IPS-NIHi11 (cell line): ENCODE measurements at regions not wholly inside any gene's neighbourhood (a gene's known extent, or its start where the extent isn't known, plus 50 kb on each side); places are given as distances from the start of the nearest gene placed in this dataset.
"Not testable (repeated sequence)": the region's sequence is repeated elsewhere in the genome, so short reads cannot be mapped to it uniquely, and the experiment has no call there.

Experiments used
- DNase-seq: peaks from one replicate; pipeline ENCODE4 v3.0.0; 2012; ENCODE audit warnings: mixed read lengths, low spot score

GRCh38 chr7:153942036-153942435 lies 110.2 kb upstream of the DPP6 start:
- DNase-seq = no peak

- no peak for DNase-seq
Measured at GRCh38 chr7:153943457-153943856, 108.7 kb upstream of the DPP6 start.

DNA sequence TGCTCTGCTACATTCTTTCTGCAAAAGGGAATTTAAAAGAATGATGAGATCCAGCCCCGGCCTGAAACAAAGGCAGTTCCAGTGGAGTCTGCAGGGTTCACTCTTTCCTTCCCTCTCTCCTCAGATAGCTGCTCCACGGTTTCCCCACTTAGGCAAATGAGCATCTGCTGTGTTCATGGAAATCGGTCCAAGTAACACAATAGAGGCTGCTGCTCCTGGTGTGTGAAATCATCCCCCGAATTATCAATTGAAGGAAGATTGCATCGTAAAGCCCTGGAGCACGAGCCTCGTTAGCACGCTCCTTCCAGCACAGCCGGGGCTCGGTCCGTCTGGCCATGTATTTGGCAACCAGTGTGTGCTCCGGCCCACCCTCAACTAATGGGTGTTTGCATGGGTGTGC lies 108.3 kb upstream of the DPP6 start:
- DNase-seq = no peak

GRCh38 chr7:153948060-153948459 lies 104.1 kb upstream of the DPP6 start:
- DNase-seq = no peak

- no peak for DNase-seq
Measured at GRCh38 chr7:153951316-153951715, 100.9 kb upstream of the DPP6 start.

GRCh38 chr7:153954477-153954876 lies 97.7 kb upstream of the DPP6 start:
- no peak for DNase-seq

- DNase-seq = not testable (repeated sequence)
Measured at GRCh38 chr7:153957677-153958076, 94.5 kb upstream of the DPP6 start.

DNA sequence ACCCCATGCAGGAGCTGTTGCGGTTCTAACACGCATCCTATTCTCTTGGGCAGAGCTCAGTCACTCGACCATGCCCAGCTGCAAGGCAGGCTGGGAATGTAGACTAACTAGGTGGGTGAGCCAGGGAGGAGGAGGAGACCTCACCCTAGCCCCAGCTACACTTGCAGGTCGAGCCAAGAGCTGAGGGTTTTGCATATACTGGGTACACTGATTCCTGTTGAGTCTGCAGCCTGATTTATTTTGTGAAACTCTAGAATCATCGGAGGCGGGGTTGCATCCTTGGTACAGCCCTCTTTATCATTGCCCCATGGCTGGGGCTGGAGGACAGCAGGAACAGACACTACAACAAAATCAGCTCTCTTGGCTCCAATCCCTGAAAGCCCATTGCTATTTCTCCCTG lies 93.8 kb upstream of the DPP6 start:
- DNase-seq = not testable (repeated sequence)

GRCh38 chr7:153958789-153959188 lies 93.4 kb upstream of the DPP6 start:
- not testable (repeated sequence) for DNase-seq

GRCh38 chr7:153964481-153965112 lies 87.6 kb upstream of the DPP6 start:
- not testable (repeated sequence) for DNase-seq

DNA sequence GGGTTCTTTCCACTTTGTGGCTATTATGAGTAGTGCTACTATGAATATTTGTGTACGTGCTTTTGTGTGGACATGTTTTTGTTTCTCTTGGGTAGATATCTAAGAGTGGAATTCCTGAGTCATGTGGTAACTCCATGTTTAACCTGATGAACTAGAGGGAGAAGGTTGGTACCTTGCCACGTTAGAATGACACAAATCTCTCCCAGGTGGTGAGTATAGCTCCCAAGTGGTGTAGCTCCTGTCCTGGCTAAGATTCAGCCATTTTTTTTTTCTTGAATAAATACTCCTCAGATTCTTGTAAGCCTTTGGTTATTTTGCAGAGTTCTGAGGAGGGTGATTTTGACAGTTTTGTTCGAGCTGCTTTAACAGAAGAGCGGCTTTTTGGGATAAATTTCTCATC lies 83.2 kb upstream of the DPP6 start:
- not testable (repeated sequence) for DNase-seq

DNA sequence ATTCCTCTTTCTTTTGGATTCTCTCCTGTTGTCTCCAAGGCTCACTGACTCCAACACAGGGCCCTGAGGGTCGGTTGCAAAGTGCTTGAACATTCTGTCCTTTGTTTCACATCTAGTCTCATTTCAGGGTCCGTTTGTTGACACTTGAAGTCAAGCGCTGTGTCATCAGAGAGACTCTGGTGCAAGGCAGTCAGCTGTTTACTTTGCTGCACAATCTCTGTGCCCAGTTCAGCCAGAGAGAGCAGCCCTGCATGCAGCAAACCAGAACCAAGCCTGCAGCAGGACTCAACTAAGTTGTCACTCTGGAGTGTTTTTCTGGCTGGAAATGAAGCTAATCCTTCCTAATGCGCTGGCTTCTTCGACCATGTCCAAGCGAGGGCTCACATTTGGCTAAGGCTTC lies 77.6 kb upstream of the DPP6 start:
- DNase-seq = not testable (repeated sequence)

DNA sequence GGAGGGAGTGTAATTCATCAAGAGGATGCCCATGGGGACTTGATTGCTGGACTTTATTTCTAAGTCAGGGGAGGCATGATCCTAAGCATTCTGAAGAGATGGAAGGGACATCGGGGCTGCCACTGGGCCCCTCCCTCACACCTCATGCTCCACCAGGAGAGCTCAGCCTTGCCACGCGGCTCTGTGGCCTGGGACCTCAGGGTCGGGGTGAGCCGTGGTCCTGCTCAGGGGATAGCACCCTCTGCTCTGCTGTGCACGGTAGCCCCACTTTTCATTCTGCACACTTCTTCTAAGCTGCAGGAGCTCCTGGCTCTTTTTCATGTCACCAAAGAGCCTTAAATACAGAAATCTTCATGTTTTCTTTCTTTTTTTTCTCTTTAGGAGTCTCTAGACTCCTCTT lies 75.5 kb upstream of the DPP6 start:
- DNase-seq = not testable (repeated sequence)

GRCh38 chr7:153983186-153983585 lies 69.0 kb upstream of the DPP6 start:
- DNase-seq = not testable (repeated sequence)

DNA sequence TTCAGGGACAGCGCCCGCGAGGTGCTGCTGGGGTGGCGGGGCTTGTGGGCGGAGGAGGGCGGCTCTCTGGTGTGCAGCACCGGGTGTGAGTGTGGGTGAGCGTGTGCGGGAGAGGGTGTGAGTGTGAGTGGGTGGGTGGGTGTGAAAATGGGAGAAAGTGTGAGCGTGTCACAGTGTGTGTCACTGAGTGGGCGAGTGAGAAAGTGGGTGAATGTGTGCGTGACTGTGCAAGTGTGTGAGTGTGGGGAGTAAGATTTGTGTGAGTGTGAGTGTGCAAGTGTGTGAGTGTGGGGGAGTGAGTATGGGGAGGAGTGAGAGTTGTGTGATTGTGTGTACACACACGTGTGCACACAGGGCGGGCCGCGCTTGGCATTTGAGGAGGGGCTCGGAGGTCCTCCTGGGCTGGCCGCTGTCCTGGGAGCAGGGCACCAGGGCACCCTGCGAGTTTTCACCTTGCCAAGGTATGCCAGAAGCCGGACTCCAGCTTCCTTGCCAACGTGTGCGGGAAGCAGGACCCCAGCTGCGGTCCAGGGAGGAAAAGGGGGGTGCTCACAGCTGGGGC lies 63.1 kb upstream of the DPP6 start:
- not testable (repeated sequence) for DNase-seq

- DNase-seq = not testable (repeated sequence)
Measured at GRCh38 chr7:153989742-153990425, 62.3 kb upstream of the DPP6 start.

GRCh38 chr7:153991471-153991870 lies 60.7 kb upstream of the DPP6 start:
- DNase-seq = not testable (repeated sequence)

DNA sequence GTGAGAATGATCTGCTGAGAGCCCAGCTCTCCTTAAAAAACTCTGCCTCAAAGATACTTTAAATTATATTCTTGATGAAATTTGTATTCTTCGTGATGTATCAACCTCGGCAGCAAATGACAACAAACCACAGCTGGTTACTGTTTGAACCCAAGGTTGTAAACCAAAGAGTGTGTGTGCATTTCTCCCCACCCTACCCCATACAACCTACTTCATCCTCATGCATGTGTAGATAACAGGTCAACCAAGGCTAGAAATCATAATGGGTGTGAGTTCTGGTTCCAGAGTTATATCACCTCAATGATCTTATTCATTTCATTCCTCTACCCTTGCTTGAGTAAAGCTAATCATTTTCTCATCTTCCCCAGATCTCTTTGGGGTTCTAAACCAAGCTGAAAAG lies 58.8 kb upstream of the DPP6 start:
- not testable (repeated sequence) for DNase-seq

DNA sequence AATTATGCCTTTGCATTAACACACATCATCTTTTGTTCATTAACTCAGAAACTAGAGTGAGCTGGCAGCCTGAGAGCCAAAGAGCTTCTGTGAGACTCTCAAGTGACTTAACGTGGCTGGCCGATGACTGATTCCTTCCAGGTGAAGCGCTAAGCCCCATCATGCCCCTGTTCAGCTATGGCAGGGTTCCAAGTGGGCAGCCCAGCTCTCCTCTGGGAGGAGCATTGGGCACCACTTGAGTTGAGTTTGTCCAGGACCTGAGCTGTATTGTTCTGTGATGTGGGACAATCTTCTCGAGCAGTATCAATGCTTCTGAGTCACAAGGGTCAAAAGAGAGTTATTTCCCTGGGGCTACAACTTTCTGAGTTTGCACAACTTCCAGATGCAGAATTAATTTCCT lies 53.3 kb upstream of the DPP6 start:
- DNase-seq = not testable (repeated sequence)
